ENCODE measurements at regions not wholly inside any gene's neighbourhood (a gene's known extent, or its start where the extent isn't known, plus 50 kb on each side); places are given as distances from the start of the nearest gene placed in this dataset.
"Not testable (repeated sequence)": the region's sequence is repeated elsewhere in the genome, so short reads cannot be mapped to it uniquely, and the experiment has no call there.

GRCh38 chr10:9561821-9562505 is 1455.7 kb upstream of the CELF2 start:
- H3K4me3 ChIP-seq (ENCODE audit: low read depth, low read length): no peak overlapping the region
- TF ChIP-seq, protein P1, sequence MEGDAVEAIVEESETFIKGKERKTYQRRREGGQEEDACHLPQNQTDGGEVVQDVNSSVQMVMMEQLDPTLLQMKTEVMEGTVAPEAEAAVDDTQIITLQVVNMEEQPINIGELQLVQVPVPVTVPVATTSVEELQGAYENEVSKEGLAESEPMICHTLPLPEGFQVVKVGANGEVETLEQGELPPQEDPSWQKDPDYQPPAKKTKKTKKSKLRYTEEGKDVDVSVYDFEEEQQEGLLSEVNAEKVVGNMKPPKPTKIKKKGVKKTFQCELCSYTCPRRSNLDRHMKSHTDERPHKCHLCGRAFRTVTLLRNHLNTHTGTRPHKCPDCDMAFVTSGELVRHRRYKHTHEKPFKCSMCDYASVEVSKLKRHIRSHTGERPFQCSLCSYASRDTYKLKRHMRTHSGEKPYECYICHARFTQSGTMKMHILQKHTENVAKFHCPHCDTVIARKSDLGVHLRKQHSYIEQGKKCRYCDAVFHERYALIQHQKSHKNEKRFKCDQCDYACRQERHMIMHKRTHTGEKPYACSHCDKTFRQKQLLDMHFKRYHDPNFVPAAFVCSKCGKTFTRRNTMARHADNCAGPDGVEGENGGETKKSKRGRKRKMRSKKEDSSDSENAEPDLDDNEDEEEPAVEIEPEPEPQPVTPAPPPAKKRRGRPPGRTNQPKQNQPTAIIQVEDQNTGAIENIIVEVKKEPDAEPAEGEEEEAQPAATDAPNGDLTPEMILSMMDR (IDR thresholded peaks at IDR 0.05; ENCODE audit: low read depth, low read length, missing control alignments): no peak
- DNase-seq (ENCODE audit: low read depth): no peak

- no peak for DNase-seq (ENCODE audit: low read depth)
- H3K4me3 ChIP-seq (ENCODE audit: low read depth, low read length): no peak overlapping the region
- TF ChIP-seq, protein P1 (IDR thresholded peaks at IDR 0.05; ENCODE audit: low read depth, low read length, missing control alignments): no peak
Measured at GRCh38 chr10:9577746-9578145, 1439.9 kb upstream of the CELF2 start.

- no peak for DNase-seq (ENCODE audit: low read depth)
- TF ChIP-seq, protein P1 (IDR thresholded peaks at IDR 0.05; ENCODE audit: low read depth, low read length, missing control alignments): no peak
- no peak overlapping the region for H3K4me3 ChIP-seq (ENCODE audit: low read depth, low read length)
Measured at GRCh38 chr10:9579110-9579705, 1438.5 kb upstream of the CELF2 start.

DNA sequence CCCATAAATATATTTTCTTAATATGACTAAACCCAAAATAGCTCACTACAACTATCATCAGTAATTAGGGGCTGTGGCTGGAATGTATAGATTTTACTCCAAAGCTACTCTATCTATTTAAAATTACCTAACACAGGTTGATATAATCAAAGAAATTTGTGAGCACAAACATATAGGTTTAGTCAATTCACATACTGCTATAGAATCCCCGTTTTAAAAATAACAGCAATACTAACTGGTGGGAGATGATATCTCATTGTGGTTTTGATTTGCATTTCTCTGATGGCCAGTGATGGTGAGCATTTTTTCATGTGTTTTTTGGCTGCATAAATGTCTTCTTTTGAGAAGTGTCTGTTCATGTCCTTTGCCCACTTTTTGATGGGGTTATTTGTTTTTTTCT is 1434.9 kb upstream of the CELF2 start:
- not testable (repeated sequence) for DNase-seq (ENCODE audit: low read depth); H3K4me3 ChIP-seq (ENCODE audit: low read depth, low read length)

DNA sequence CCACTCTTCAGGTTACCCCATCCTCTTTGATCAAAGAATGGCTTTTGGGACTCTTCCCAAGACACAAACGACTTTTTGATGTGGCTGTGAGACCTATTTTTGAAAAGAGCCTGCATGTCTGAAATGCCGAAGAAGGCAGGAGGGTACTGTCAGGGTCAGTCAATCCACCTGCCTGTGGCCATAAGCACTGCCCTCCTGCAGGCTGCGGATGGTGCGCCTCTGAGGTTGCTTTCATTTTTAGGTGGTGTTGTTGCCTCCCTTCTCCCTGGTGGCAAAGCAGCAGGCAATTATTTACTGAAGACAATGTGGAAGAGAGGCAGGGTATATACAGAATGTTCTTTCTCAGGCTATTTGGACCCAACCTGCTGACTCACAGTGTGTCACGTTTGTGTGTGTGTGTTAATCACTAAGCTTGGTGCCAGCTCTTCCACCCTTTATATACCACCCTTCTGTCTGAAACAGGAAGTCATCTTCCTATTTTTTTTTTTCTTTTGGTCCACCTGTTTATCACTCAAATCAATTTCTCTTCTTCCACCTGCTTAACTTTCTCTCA is 1421.2 kb upstream of the CELF2 start:
- no peak for DNase-seq (ENCODE audit: low read depth)
- H3K4me3 ChIP-seq (ENCODE audit: low read depth, low read length): no peak overlapping the region
- TF ChIP-seq, protein P1 (IDR thresholded peaks at IDR 0.05; ENCODE audit: low read depth, low read length, missing control alignments): no peak

DNA sequence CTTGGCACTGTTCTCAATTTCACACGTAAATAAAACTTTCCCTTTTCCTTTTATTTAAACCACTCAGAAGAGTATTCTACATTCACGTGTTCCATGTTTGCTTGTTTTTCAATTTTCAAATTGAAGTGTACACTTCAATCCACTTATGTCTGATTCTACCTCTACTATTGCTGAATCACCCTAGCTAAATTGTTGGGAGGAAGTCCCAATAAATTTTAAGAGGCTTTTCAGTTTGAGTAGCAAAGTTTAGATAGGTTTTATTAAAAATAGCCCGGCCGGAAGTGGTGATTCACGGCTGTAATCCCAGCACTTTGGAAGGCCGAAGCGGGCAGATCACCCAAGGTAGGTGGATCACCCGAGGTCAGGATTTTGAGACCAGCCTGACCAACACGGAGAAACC is 1414.7 kb upstream of the CELF2 start:
- TF ChIP-seq, protein P1 (IDR thresholded peaks at IDR 0.05; ENCODE audit: low read depth, low read length, missing control alignments): no peak

GRCh38 chr10:9603972-9604371 is 1413.7 kb upstream of the CELF2 start:
- no peak overlapping the region for H3K4me3 ChIP-seq (ENCODE audit: low read depth, low read length)
- DNase-seq (ENCODE audit: low read depth): no peak
- TF ChIP-seq, protein P1 (IDR thresholded peaks at IDR 0.05; ENCODE audit: low read depth, low read length, missing control alignments): no peak

More for the DNA sequence above, 1414.7 kb upstream of the CELF2 start:
- H3K4me3 ChIP-seq (ENCODE audit: low read depth, low read length): no peak overlapping the region
- no peak for DNase-seq (ENCODE audit: low read depth)
